Right cardiac atrium (tissue), 5 donors: ENCODE measurements at regions not wholly inside any gene's neighbourhood (a gene's known extent, or its start where the extent isn't known, plus 50 kb on each side); places are given as distances from the start of the nearest gene placed in this dataset.

Experiments
- ATAC-seq, 2 donors: fragments of 200-7000 bp; cut with Tn5 transposase; one replicate each; pipeline versions ENCODE4 v1.8.0 to v1.9.1; 2020; ENCODE audit warnings: moderate library complexity in 2 of 2, mild to moderate bottlenecking in 1 of 2
- DNase-seq, 3 donors: peaks; one replicate each; pipeline ENCODE4 v3.0.0-alpha.2; 2020
- H3K27ac ChIP-seq: one replicate; pipeline ENCODE4 v1.5.1; 2013; ENCODE audit warnings: mild to moderate bottlenecking, low read length, control low read depth, moderate library complexity
- H3K27me3 ChIP-seq: one replicate; pipeline ENCODE4 v1.6.1; 2013; ENCODE audit not compliant: control insufficient read depth, insufficient read depth
- H3K4me1 ChIP-seq: one replicate; pipeline ENCODE4 v1.6.1; 2013; ENCODE audit warnings: low read length; ENCODE audit not compliant: control insufficient read depth, insufficient read depth
- H3K4me3 ChIP-seq: one replicate; pipeline ENCODE4 v1.5.1; 2013; ENCODE audit warnings: low read length, control low read depth
- H3K9me3 ChIP-seq: one replicate; pipeline ENCODE4 v1.6.1; 2013; ENCODE audit warnings: low read length; ENCODE audit not compliant: control insufficient read depth
- WGBS: extraction: QIAGEN DNeasy Blood & Tissue Kit; methylation state at CpG from one replicate; pipeline ENCODE4 v1.1.7; 2013; 5-methylcytosine and 5-hydroxymethylcytosine counted together
- intact Hi-C, 4 donors: fragments of 100-400 bp; cut with DNase I; formaldehyde crosslinking; loops; one replicate each; pipeline versions ENCODE4 v1.11.0 to v1.14.0; 2022 to 2023
- donor health status: healthy with polysubstance abuse.
- donor health status: DM: no; HTN: yes; CAD: no.
- donor health status: DM: no; HTN: no; CAD: no.
- donor health status: DM: no; HTN: yes; CAD: no; lungs with severe emphysema.
- donor health status: DM: yes; HTN: yes; CAD: no.

DNA sequence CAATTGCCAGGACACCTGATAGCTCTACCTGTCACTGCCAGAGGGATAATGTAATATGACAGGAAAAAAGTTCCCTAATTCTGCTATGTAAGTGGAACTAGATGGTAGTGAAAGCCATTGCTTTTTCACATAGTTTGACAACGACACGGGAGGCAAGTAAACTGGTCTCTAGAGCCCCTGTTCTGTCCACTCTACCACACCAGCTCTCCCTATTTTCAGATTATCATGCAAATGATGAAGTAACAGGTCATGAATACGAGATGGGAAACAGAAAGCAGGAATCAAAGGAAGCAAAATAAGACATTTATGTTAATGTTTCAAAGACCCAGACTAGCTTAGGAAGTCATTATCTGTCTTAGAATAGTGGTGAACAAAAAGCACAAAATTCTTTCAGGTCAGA, 56.2 kb downstream of the TAF11L14 start:
- intact Hi-C loops = no loop called here
- Histone ChIP-seq H3K4me1 (no peaks in the 10 kb centered on the region), H3K4me3 (no peak overlapping the region), H3K9me3 (peaks cover 7% of the 10 kb centered on the region), H3K27ac (no peak overlapping the region), H3K27me3 (no peaks in the 10 kb centered on the region)
- ATAC-seq (no peak), DNase-seq (no peak)
- WGBS = 32% methylated on average over 3 of the region's 3 CpGs

DNA sequence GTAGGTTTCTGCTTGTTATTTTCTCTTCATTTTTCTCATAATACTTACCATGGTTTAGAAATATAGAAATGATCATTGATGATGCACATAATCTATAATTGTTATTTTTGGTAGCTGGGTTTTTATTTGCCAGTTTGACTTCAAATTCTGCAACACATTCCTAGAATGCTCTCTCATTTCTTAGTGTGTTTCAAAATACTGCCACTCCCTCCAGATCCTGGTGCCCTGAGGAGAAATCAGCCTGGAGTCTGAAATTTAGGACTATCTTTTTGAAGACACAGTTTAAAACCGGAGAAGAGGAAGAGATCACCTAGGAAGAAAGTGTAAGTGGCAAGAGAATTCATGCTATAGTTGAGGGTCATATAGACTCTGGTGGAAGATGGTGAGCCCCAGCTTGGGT, 57.5 kb downstream of the TAF11L14 start:
- ATAC-seq = no peak
- Histone ChIP-seq H3K9me3 (peaks cover 8% of the 10 kb centered on the region), H3K4me3 (no peak overlapping the region), H3K27me3 (no peaks in the 10 kb centered on the region), H3K4me1 (no peaks in the 10 kb centered on the region), H3K27ac (no peak overlapping the region)
- intact Hi-C loops = no loop called here
- DNase-seq = no peak
- 63% methylated on average over 1 of the region's 1 CpG for WGBS

DNA sequence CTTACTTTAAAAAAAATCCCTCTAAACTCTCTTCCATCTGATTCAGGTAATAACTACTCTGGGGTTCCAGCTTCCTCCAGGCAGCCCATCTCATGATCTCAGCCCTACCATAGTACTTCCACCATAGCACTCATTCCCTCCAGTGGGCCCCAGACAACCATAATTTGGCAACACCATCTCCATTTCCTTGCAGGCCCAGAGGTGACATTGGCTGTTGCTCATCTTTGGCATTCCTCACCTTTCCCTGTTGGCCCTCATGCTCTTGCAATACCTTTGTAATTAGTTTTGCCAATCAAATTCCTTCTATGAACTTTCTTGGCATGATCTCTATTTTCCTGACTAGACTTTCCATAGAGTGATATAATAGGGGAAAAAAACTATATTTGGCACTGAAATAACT, 60.1 kb downstream of the TAF11L14 start:
- H3K27me3 ChIP-seq = no peaks in the 10 kb centered on the region
- intact Hi-C loops = no loop called here
- DNase-seq = no peak
- no peaks in the 10 kb centered on the region for H3K4me1 ChIP-seq
- H3K9me3 ChIP-seq = peaks cover 11% of the 10 kb centered on the region
- no peak overlapping the region for H3K4me3 ChIP-seq
- no peak overlapping the region for H3K27ac ChIP-seq
- ATAC-seq = no peak

DNA sequence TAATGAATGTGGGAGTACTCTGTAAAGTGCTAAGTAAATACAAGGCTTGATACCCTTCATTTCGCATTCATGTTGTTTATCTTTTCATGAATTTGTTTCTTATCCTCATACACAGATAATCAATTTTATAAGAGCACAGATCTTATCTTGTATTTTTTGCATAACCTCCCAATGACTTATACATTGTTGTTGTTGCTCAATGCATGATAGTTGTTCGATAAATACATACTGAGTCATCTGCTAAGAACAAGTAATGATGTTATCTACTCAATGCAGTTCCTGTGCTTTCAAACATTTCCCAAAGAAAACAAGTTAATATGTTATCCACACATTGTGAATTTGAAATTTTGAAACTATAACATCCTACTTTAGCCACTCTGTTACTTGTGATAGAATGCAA, 60.7 kb downstream of the TAF11L14 start:
- H3K9me3 ChIP-seq = peaks cover 11% of the 10 kb centered on the region
- no peaks in the 10 kb centered on the region for H3K4me1 ChIP-seq
- H3K27ac ChIP-seq = no peak overlapping the region
- no peaks in the 10 kb centered on the region for H3K27me3 ChIP-seq
- 66% methylated on average over 2 of the region's 2 CpGs for WGBS
- ATAC-seq (no peak), DNase-seq (no peak)
- intact Hi-C loops = no loop called here
- no peak overlapping the region for H3K4me3 ChIP-seq

DNA sequence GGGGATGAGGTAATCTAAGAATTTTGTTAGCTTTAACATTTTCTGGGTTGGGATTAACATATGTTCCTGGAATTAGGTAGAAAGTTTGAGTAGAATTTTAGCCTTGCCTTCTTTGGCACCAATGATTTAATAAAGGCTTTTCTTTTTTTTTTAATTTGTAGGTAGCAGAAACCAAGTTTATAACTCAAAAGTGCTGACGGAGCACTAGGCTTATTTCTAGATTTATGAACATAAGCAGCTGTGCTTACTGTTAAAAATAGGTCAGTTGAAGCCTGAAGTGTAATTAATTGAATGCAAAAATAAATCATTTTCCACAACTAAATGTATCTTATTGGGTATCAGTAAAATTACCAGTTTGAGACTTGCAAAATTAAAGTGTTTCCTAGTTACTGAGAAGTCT, 62.4 kb downstream of the TAF11L14 start:
- Histone ChIP-seq H3K27ac (no peak overlapping the region), H3K9me3 (peaks cover 7% of the 10 kb centered on the region), H3K4me3 (no peak overlapping the region), H3K27me3 (no peaks in the 10 kb centered on the region), H3K4me1 (no peaks in the 10 kb centered on the region)
- 63% methylated on average over 1 of the region's 1 CpG for WGBS
- no peak for DNase-seq
- intact Hi-C loops = no loop called here
- ATAC-seq = no peak

DNA sequence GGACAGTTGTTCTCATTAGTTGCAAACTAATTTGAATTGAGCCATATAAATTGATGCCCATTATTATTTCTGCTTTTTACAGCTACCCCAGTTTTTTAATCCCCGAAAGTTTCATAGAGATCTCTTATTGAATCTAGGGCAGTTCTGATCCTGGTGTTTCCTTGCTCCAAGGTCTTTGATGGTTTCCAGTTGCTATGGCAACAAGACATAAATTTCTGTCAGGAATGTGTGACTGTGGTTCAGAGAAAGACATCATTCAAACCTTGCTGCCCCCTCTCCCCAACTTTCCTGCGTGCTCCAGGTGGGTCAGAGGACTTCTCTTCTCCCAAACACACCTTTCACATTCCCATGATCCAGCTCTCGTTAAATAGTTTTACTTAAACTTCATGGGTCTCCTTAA, 63.4 kb downstream of the TAF11L14 start:
- 68% methylated on average over 3 of the region's 3 CpGs for WGBS

DNA sequence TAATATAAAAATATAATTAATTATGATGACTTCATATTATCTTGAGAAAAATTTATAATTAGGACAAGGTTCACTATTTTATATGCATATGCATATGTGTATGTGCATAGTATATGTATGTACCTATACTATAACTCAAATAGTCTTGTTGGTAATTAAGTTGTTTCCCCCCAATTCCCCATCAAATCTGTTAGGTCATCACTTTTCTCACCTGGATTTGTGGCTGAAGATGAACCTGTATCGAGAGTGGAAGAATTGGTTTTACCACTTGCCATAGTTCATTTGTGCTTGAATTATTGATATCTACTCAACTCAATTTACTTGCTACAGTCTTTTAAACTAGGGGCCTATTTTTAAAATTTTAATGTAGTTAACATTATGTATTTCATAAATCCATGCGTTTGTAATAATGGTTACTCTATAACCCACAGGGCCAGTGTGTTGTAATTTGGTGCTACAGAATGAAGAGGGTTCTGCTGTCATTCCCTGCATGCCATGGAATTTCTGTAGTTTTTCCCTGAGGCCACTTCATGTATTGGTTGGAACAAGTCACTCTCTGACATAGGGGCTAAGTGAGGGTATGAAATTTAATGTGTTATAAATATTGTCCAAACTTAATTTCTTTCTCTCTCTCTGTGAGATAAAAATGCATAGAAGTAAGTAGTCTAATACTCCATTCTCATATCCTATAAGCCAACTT, 74.9 kb downstream of the TAF11L14 start:
- no peak overlapping the region for H3K4me3 ChIP-seq
- intact Hi-C loops = no loop called here
- 81% methylated on average over 2 of the region's 2 CpGs for WGBS
- DNase-seq (no peak), ATAC-seq (no peak)
- H3K4me1 ChIP-seq = no peaks in the 10 kb centered on the region
- H3K27ac ChIP-seq = no peak overlapping the region
- H3K9me3 ChIP-seq = peaks cover 5% of the 10 kb centered on the region
- no peaks in the 10 kb centered on the region for H3K27me3 ChIP-seq

More for the DNA sequence above, 63.4 kb downstream of the TAF11L14 start:
- no peak overlapping the region for H3K27ac ChIP-seq
- H3K27me3 ChIP-seq = no peaks in the 10 kb centered on the region
- H3K4me1 ChIP-seq = no peaks in the 10 kb centered on the region
- no peak for DNase-seq
- ATAC-seq = no peak
- peaks cover 6% of the 10 kb centered on the region for H3K9me3 ChIP-seq
- H3K4me3 ChIP-seq = no peak overlapping the region
- intact Hi-C loops = no loop called here

DNA sequence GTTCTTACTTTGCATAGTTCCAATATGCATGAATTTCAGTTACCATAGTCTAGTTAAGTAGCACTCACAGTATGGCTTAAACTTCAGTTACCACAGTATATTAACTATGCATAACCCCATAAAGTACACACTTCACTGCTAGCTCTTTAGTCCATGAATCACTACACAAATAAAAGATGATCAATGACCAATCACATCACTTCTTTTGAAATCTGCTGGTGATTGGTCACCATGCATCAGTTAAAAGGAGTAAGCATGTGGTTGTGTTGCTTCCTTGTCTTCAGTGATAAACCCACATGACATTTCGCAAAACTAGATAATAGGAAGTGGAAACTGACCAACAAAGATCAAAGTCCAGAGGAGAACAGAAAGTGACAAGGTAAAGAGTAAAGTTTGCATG, 79.0 kb downstream of the TAF11L14 start:
- intact Hi-C loops = no loop called here
- ATAC-seq (no peak), DNase-seq (no peak)
- no peak overlapping the region for H3K4me3 ChIP-seq
- 82% methylated on average over 1 of the region's 1 CpG for WGBS
- no peaks in the 10 kb centered on the region for H3K4me1 ChIP-seq
- peaks cover 2% of the 10 kb centered on the region for H3K9me3 ChIP-seq
- no peaks in the 10 kb centered on the region for H3K27me3 ChIP-seq
- H3K27ac ChIP-seq = no peak overlapping the region

DNA sequence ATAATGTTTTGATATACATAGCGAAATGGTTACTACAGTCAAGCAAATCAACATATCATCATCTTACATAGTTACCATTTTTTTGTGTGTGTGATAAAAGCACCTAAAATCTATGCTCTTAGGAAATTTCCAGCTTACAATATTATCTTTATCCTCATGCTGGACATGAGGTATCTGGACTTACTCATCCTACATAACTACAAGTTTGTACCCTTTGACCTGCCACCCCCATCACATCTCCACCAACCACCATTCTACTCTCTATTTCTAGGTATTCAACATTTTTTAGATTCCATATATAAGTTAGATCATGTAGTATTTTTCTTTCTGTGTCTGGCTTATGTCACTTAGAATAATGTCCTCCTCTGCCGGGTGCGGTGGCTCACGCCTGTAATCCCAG, 79.9 kb downstream of the TAF11L14 start:
- intact Hi-C loops = no loop called here
- H3K4me3 ChIP-seq = no peak overlapping the region
- 87% methylated on average over 4 of the region's 4 CpGs for WGBS
- H3K9me3 ChIP-seq = peaks cover 2% of the 10 kb centered on the region
- H3K4me1 ChIP-seq = no peaks in the 10 kb centered on the region
- ATAC-seq = no peak
- H3K27me3 ChIP-seq = no peaks in the 10 kb centered on the region
- H3K27ac ChIP-seq = no peak overlapping the region
- DNase-seq = no peak

DNA sequence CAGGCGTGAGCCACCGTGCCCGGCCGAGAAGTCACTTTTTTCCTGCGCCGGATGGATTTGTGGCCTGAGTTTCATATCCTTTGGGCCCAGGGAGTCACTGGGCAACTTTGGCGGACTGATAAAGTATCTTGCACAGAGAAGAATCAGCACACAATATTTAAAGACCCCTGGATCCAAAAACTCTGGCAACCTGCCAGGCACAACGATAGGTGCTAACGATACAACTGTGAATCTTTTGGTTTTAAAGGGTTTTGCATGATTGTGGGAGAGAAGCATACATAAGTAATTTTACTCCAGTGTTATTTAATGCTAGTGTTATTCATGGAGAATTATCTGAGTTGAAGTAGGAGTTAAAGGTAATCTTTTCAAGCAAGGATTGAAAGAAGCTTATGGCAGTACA, 85.3 kb downstream of the TAF11L14 start:
- DNase-seq (no peak), ATAC-seq (no peak)
- Histone ChIP-seq H3K9me3 (peaks cover 2% of the 10 kb centered on the region), H3K4me3 (no peak overlapping the region), H3K27me3 (no peaks in the 10 kb centered on the region), H3K4me1 (no peaks in the 10 kb centered on the region), H3K27ac (no peak overlapping the region)
- WGBS = 92% methylated on average over 9 of the region's 9 CpGs
- intact Hi-C loops = no loop called here

DNA sequence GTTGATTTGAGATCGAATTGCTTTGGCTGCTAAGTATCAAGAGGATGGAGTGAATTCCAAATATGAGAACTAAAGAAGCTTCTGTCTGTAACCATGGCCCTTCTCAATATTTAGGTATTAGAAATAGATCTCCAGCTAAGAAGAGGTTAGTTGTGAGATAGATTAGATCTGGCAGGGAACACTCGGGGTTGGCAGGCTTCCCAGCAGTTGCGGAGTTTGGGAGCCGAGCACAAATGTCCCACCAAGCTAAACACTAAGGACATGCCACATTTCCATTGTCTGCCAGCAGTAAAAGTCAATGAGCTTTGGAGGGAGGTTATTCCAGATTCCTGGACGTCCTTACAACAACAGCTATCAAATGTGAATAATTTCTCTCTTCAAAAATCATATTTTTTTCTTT, 85.8 kb downstream of the TAF11L14 start:
- no peak for DNase-seq
- Histone ChIP-seq H3K27me3 (no peaks in the 10 kb centered on the region), H3K27ac (no peak overlapping the region), H3K4me1 (no peaks in the 10 kb centered on the region), H3K4me3 (no peak overlapping the region), H3K9me3 (peaks cover 2% of the 10 kb centered on the region)
- intact Hi-C loops = no loop called here
- 25% methylated on average over 5 of the region's 5 CpGs for WGBS
- no peak for ATAC-seq

DNA sequence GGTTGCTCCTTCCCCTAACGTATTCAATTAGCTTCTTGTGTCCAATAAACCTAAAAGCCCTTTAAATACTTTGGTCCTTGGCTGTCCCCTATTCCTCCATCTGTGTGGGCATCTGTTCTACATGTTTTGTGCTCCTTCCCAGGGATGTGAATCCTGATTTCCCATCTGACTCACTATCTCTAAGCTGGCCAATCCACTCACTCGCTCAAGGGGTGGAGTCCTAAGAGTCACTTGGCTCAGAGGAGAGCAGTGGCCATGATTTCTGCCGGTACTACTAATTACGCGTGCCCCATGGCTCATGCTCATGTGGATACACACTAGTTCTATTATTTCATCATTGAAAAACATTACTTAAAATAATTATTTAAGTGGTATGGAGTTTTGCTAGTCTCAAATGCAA, 89.6 kb downstream of the TAF11L14 start:
- ATAC-seq (no peak), DNase-seq (no peak)
- Histone ChIP-seq H3K9me3 (peaks cover 2% of the 10 kb centered on the region), H3K4me1 (no peaks in the 10 kb centered on the region), H3K27me3 (no peaks in the 10 kb centered on the region), H3K27ac (no peak overlapping the region), H3K4me3 (no peak overlapping the region)
- WGBS = 74% methylated on average over 5 of the region's 5 CpGs
- intact Hi-C loops = no loop called here
